ENCODE measurements at regions not wholly inside any gene's neighbourhood (a gene's known extent, or its start where the extent isn't known, plus 50 kb on each side); places are given as distances from the start of the nearest gene placed in this dataset.
"Not testable (repeated sequence)": the region's sequence is repeated elsewhere in the genome, so short reads cannot be mapped to it uniquely, and the experiment has no call there.

DNA sequence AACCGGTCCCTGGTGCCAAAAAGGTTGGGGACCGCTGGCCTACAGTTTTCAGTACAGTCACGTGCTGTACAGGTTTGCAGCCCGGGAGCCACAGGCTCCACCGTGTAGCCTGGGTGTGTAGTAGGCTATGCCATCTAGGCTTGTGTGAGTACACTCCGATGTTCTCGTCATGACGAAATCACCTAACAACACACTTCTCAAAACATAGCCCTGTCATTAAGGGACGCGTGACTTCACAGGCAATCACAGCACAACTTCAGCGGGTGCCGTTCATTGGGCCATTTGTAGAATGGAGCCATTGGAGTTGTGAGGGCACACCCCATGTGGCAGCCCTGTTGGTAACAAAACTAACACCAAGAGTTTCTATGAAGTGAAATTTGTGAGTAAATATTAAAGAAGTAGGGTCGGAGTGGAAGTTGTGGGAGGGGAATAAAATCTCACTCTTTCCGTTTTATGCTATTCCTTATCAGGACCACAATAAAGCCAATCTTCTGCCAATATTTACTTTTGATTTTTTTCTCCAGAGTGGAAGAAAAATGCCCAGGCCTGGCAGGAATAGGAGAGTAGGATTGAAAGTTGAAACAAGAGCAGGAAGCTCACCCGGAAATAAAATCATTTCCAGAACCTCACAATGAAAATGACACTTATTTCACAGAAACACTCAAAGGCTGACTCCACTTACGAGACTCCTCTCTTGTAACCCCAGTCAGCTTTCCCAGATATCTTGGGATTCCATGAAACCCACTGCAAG is 63.7 kb upstream of the PTPN1 start:
- Mint-ChIP-seq H3K4me1 (peaks cover 3 to 14% (median 9%) of the 10 kb centered on the region in 4 donors), H3K27me3 (peaks cover 14 to 46% (median 18%) of the 10 kb centered on the region in 5 donors), H3K4me3 (no peak overlapping the region), H3K36me3 (no peaks in the 10 kb centered on the region), H3K27ac (no peak overlapping the region), H3K9me3 (peaks cover 0 to 2% (median 0%) of the 10 kb centered on the region in 9 donors)
- DNase-seq, result no peak
- POLR2A ChIA-PET, result no interaction called here
- ATAC-seq, result no peak

- no peaks in the 10 kb centered on the region for H3K36me3 Mint-ChIP-seq
- POLR2A ChIA-PET, result interaction anchor here (0.7 kb wide), 1 partner anchor 10 kb away, joined by 3 read pairs; no protein-coding TSS in a partner anchor
- no peak overlapping the region for H3K4me3 Mint-ChIP-seq
- H3K27ac Mint-ChIP-seq, result no peak overlapping the region
- peaks cover 14 to 46% (median 22%) of the 10 kb centered on the region in 5 donors for H3K27me3 Mint-ChIP-seq
- no peak for DNase-seq
- H3K9me3 Mint-ChIP-seq, result peaks cover 0 to 2% (median 0%) of the 10 kb centered on the region in 9 donors
- ATAC-seq, result no peak
- peaks cover 6 to 18% (median 13%) of the 10 kb centered on the region in 4 donors for H3K4me1 Mint-ChIP-seq
Measured at GRCh38 chr20:50447102-50447804, 62.9 kb upstream of the PTPN1 start.

DNA sequence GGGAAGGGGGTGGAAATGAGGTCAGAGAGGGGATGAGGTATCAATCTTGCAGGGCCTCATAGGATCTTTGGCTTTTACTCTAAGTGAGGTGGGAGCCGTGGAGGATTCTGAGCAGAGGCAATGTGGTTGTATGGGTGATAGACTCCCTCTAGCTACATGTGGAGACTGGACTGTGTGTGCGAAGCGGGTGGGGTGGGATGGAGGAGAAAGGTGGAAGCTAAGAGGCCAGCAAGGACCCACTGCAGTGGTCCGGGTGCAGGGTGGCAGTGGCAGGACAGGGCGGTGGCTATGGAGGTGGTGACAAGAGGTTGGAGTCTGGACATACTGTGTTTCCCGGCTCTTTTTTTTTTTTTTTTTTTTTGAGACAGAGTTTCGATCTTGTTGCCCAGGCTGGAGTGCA is 62.4 kb upstream of the PTPN1 start:
- H3K36me3 Mint-ChIP-seq, result no peaks in the 10 kb centered on the region
- ATAC-seq, result no peak
- POLR2A ChIA-PET, result interaction anchor here (0.7 kb wide), 1 partner anchor 10 kb away, joined by 3 read pairs; no protein-coding TSS in a partner anchor
- no peak overlapping the region for H3K27ac Mint-ChIP-seq
- no peak for DNase-seq
- peaks cover 14 to 49% (median 22%) of the 10 kb centered on the region in 5 donors for H3K27me3 Mint-ChIP-seq
- H3K4me3 Mint-ChIP-seq, result no peak overlapping the region
- H3K4me1 Mint-ChIP-seq, result peaks cover 6 to 18% (median 13%) of the 10 kb centered on the region in 4 donors
- peaks cover 0 to 2% (median 0%) of the 10 kb centered on the region in 9 donors for H3K9me3 Mint-ChIP-seq

DNA sequence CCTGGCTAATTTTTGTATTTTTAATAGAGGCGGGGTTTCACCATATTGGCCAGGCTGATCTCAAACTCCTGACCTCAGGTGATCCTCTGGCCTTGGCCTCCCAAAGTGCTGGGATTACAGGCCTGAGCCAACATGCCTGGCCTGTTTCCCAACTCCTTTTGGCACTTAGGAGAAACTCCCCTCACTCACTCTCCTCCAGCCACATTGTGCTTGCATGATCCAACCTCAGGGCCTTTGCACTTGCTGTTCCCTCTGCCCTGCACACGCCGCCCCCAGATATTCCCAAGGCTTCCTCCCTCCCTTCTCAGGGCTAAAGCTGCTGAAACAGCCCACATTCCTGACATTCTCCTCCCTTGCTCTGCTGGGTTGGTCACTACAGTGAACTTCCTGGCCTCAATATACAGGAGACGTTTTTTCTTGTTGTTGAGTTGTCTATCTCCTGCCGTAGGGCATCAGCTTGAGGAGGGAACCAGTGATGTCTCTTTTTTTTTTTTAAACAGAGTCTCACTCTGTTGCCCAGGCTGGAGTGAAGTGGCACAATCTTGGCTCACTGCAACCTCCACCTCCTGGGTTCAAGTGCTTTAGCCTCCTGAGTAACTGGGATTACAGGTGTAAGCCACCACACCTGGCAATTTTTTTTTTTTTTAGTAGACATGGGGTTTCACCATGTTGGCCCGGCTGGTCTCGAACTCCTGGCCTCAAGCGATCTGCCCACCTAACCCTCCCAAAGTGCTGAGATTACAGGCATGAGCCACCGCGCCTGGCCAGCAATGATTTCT is 61.4 kb upstream of the PTPN1 start:
- peaks cover 6 to 18% (median 13%) of the 10 kb centered on the region in 4 donors for H3K4me1 Mint-ChIP-seq
- H3K4me3 Mint-ChIP-seq, H3K36me3 Mint-ChIP-seq, ATAC-seq, POLR2A ChIA-PET, H3K27ac Mint-ChIP-seq, H3K9me3 Mint-ChIP-seq, DNase-seq: not testable (repeated sequence)
- H3K27me3 Mint-ChIP-seq, result peaks cover 15 to 59% (median 22%) of the 10 kb centered on the region in 5 donors

DNA sequence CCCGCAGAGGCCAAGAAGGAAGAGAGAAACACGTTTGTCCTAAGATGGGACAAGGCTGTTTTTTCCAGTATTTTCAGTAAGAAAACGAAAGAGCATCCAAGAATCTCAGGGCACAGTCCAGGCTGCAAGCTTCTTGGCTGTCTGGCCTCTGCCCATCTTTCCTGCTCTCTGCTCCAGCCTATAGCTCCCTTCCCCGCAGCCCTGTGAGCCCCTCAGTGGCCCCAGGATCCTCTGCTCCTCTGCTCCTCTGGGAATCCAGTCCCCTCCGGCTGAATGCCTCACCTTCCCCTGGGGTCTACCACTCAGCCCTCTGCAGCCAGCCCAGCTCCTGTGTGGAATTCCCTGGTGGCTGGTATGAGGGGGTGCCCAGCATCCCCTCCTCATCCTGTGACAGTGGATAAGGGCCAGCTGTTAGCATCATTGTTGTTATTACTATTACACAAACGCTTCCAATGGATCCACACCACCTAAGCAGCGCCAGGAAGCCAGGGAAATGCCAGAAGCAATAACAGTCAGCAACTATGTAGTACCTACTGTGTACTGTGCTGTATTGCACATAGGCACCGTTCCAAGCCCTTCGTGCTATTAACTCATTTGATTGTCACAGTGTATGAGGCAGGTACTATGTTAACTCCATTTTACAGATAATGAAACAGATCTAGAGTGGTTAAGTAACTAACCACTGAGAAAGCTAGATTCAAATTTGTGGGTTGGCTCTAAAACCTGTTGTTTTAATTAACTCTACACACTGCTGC is 60.3 kb upstream of the PTPN1 start:
- POLR2A ChIA-PET, result no interaction called here
- peaks cover 15 to 68% (median 23%) of the 10 kb centered on the region in 5 donors for H3K27me3 Mint-ChIP-seq

GRCh38 chr20:50450493-50450826 is 59.7 kb upstream of the PTPN1 start:
- Mint-ChIP-seq H3K27me3 (peaks cover 15 to 71% (median 23%) of the 10 kb centered on the region in 5 donors), H3K27ac (peak overlapping the region in 2 of 10 donors; percentile 7), H3K9me3 (peaks cover 0 to 2% (median 0%) of the 10 kb centered on the region in 9 donors), H3K4me3 (peak overlapping the region in 2 of 10 donors; percentile 42 to 63), H3K36me3 (no peaks in the 10 kb centered on the region), H3K4me1 (peaks cover 6 to 18% (median 13%) of the 10 kb centered on the region in 4 donors)
- ATAC-seq (no peak), DNase-seq (no peak)
- POLR2A ChIA-PET, result no interaction called here

More for the DNA sequence above, 60.3 kb upstream of the PTPN1 start:
- Mint-ChIP-seq H3K36me3 (no peaks in the 10 kb centered on the region), H3K27ac (peak overlapping the region in 1 of 10 donors; percentile 63), H3K9me3 (peaks cover 0 to 2% (median 0%) of the 10 kb centered on the region in 9 donors), H3K4me1 (peaks cover 6 to 18% (median 13%) of the 10 kb centered on the region in 4 donors), H3K4me3 (no peak overlapping the region)
- DNase-seq (no peak), ATAC-seq (no peak)

- H3K4me1 Mint-ChIP-seq, result peaks cover 6 to 20% (median 13%) of the 10 kb centered on the region in 4 donors
- peak in 2 of 10 donors; percentile 8 to 36 for DNase-seq
Measured at GRCh38 chr20:50450881-50451752, 59.1 kb upstream of the PTPN1 start.

DNA sequence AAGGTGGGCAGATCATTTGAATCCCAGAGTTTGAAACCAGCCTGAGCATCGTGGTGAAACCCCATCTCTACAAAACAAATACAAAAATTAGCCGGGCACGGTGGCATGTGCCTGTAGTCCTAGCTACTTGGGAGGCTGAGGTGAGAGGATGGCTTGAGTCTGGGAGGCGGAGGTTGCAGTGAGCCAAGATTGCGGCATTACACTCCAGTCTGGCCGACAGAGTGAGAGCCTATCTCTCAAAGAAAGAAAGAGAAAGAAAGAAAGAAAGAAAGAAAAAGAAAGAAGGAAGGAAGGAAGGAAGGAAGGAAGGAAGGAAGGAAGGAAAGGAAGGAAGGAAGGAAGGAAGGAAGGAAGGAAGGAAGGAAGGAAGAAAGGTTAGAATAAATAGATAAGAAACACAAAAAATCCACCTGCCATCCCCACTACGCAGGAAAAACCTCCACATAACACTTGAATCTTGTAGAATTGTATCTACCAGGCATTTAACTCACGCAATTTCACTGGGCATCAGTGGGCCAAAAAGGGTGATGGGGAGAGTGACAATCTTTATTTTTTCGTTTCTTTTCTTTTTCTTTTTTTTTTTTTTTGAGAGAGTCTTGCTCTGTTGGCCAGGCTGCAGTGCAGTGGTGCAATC is 58.3 kb upstream of the PTPN1 start:
- peaks cover 6 to 20% (median 13%) of the 10 kb centered on the region in 4 donors for H3K4me1 Mint-ChIP-seq
- peak overlapping the region in 2 of 10 donors; percentile 7 to 19 for H3K27ac Mint-ChIP-seq
- ATAC-seq, H3K9me3 Mint-ChIP-seq, H3K36me3 Mint-ChIP-seq, DNase-seq, POLR2A ChIA-PET: not testable (repeated sequence)
- peak overlapping the region in 6 of 10 donors; percentile 10 to 72 (median 44) for H3K4me3 Mint-ChIP-seq
- H3K27me3 Mint-ChIP-seq, result peaks cover 15 to 75% (median 27%) of the 10 kb centered on the region in 5 donors

More at GRCh38 chr20:50450881-50451752, 59.1 kb upstream of the PTPN1 start:
- Mint-ChIP-seq H3K9me3 (peaks cover 0 to 2% (median 0%) of the 10 kb centered on the region in 9 donors), H3K4me3 (peak overlapping the region in 9 of 10 donors; percentile 3 to 72 (median 30)), H3K36me3 (no peaks in the 10 kb centered on the region), H3K27me3 (peaks cover 15 to 71% (median 25%) of the 10 kb centered on the region in 5 donors), H3K27ac (peak overlapping the region in 6 of 10 donors; percentile 0 to 68 (median 18))
- POLR2A ChIA-PET, result no interaction called here
- peak; percentile 30 to 57 for ATAC-seq

- H3K4me3 Mint-ChIP-seq, result no peak overlapping the region
- H3K36me3 Mint-ChIP-seq, result no peaks in the 10 kb centered on the region
- peaks cover 6 to 20% (median 13%) of the 10 kb centered on the region in 4 donors for H3K4me1 Mint-ChIP-seq
- DNase-seq (no peak), ATAC-seq (no peak)
- H3K9me3 Mint-ChIP-seq, result peaks cover 0 to 1% (median 0%) of the 10 kb centered on the region in 9 donors
- H3K27me3 Mint-ChIP-seq, result peaks cover 8 to 59% (median 20%) of the 10 kb centered on the region in 5 donors
- no peak overlapping the region for H3K27ac Mint-ChIP-seq
- POLR2A ChIA-PET, result no interaction called here
Measured at GRCh38 chr20:50453533-50454244, 56.5 kb upstream of the PTPN1 start.

DNA sequence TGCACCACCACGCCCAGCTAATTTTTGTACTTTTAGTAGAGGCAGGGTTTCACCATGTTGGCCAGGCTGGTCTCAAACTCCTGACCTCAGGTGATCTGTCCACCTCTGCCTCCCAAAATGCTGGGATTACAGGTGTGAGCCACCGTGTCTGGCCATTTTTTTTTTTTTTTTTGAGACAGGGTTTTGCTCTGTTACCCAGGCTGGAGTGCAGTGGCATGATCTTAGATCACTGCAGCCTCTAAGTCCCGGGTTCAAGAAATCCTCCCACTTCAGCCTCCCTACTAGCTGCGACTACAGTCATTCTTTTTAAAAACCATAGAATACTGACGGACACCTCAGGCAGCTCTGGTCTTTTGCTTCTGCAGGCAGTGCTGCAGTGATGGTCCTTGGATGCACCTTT is 54.9 kb upstream of the PTPN1 start:
- Mint-ChIP-seq H3K4me1 (peaks cover 6 to 18% (median 13%) of the 10 kb centered on the region in 4 donors), H3K27me3 (peaks cover 8 to 44% (median 27%) of the 10 kb centered on the region in 5 donors)
- not testable (repeated sequence) for H3K9me3 Mint-ChIP-seq, H3K36me3 Mint-ChIP-seq, ATAC-seq, H3K27ac Mint-ChIP-seq, H3K4me3 Mint-ChIP-seq, DNase-seq
- POLR2A ChIA-PET, result interaction anchor here (0.8 to 0.9 kb wide), 2 partner anchors 263 to 265 kb away, joined by 3 to 5 read pairs; partner anchors contain the start of gene CEBPB
